ENCODE measurements at regions not wholly inside any gene's neighbourhood (a gene's known extent, or its start where the extent isn't known, plus 50 kb on each side); places are given as distances from the start of the nearest gene placed in this dataset.

DNA sequence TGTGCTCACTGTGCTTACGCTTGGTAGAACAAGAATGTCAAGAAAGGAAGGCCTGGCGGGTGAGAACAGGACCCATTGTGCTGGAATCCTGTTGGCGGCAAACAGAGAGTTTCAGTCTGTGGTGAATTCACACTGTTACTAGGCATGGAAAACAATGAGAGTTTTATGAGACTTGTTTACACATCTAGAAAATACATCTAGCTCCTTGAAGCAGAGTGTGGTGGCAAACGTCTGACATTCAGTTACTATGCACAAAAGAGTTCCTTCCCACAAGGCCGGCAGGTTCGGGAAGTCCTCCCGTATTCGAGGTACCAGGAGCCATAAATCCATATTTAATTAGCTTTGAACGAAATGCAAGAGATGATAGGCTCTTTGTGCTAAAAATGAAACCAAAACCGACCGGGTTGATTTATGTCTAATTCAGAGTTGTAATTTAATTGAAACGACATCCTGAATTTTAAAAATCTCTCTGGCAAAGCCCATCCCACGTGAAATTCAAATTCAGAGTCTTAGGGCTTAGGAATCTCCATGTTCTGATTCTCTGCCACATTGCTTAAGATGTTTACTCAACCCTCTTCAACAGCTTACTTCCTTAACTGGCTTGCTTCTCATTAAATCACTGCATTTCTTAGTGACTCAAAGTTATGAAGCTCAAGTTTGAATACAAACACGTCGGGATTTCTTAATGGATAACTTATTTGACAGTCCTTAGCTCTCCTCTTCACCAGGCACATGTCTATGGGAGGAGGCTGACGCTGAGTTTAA, 299.9 kb upstream of the PITRM1 start (continued):
- TF ChIP-seq, protein P1, sequence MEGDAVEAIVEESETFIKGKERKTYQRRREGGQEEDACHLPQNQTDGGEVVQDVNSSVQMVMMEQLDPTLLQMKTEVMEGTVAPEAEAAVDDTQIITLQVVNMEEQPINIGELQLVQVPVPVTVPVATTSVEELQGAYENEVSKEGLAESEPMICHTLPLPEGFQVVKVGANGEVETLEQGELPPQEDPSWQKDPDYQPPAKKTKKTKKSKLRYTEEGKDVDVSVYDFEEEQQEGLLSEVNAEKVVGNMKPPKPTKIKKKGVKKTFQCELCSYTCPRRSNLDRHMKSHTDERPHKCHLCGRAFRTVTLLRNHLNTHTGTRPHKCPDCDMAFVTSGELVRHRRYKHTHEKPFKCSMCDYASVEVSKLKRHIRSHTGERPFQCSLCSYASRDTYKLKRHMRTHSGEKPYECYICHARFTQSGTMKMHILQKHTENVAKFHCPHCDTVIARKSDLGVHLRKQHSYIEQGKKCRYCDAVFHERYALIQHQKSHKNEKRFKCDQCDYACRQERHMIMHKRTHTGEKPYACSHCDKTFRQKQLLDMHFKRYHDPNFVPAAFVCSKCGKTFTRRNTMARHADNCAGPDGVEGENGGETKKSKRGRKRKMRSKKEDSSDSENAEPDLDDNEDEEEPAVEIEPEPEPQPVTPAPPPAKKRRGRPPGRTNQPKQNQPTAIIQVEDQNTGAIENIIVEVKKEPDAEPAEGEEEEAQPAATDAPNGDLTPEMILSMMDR (IDR thresholded peaks at IDR 0.05), result no peak
- TF ChIP-seq RXRA (IDR thresholded peaks at IDR 0.05; ENCODE audit: borderline replicate concordance, low read depth) (no peak), FOSL2 (IDR thresholded peaks at IDR 0.05; ENCODE audit: borderline replicate concordance, low read depth) (no peak), SMC3 (IDR thresholded peaks at IDR 0.05; ENCODE audit: low read depth, low read length) (no peak), CHD2 (IDR thresholded peaks at IDR 0.05; ENCODE audit: low read length, partially characterized antibody) (no peak), NRF1 (IDR thresholded peaks at IDR 0.05; ENCODE audit: low read depth, low read length) (no peak), POLR2AphosphoS5 (IDR thresholded peaks at IDR 0.05; ENCODE audit: low read depth, low read length) (no peak), FOXJ3 (CRISPR knock-in tag; IDR thresholded peaks at IDR 0.05) (no peak), YY1 (IDR thresholded peaks at IDR 0.05; ENCODE audit: low read depth) (no peak), GABPA (IDR thresholded peaks at IDR 0.05; ENCODE audit: low read depth) (no peak), GATA2 (CRISPR knock-in tag; IDR thresholded peaks at IDR 0.05) (no peak)
- TF ChIP-seq, protein P2, sequence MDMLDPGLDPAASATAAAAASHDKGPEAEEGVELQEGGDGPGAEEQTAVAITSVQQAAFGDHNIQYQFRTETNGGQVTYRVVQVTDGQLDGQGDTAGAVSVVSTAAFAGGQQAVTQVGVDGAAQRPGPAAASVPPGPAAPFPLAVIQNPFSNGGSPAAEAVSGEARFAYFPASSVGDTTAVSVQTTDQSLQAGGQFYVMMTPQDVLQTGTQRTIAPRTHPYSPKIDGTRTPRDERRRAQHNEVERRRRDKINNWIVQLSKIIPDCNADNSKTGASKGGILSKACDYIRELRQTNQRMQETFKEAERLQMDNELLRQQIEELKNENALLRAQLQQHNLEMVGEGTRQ (IDR thresholded peaks at IDR 0.05; ENCODE audit: borderline replicate concordance, low read depth, low read length), result no peak

DNA sequence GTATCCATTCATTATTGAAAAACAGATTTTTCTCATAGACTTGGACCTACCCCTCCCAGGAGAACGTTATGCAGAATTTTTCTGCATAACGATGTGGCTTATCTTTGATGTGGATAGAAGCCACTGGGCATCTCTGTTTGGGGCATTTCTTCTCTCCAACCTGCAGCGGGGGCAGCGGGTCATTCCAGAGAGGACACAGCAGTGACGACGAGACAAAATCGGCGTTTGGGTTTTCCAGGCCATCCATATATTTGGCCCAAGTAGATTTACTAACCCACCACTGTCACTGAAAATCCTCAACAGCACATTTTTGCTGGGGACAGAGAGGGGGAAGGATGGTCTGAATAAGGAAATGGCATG, 299.3 kb upstream of the PITRM1 start:
- H3K79me2 ChIP-seq (ENCODE audit: insufficient read depth), result no peaks in the 10 kb centered on the region
- H3K4me2 ChIP-seq, result no peak overlapping the region; the same call in 1 of the 2 replicates
- DNase-seq, result no peak
- peaks cover 31% of the 10 kb centered on the region for H3F3A ChIP-seq (replicated peaks; ENCODE audit: insufficient read depth)
- no peak overlapping the region for H3K9ac ChIP-seq
- POLR2A ChIA-PET, result no interaction called here
- no peaks in the 10 kb centered on the region for H3K27me3 ChIP-seq (ENCODE audit: insufficient read depth)
- no peak overlapping the region for H3K4me3 ChIP-seq (ENCODE audit: low read depth in 2 of 2, low read length in 1 of 2)
- H3K9me3 ChIP-seq, result no peaks in the 10 kb centered on the region
- WGBS (ENCODE audit: low lambda C conversion rate), result 95% methylated on average over 8 of the region's 8 CpGs
- no peaks in the 10 kb centered on the region for H4K20me1 ChIP-seq (ENCODE audit: insufficient read depth)
- CTCF ChIA-PET, result no interaction called here
- H3K27ac ChIP-seq (ENCODE audit: low read depth in 2 of 2, low read length in 1 of 2), result no peak overlapping the region
- no peaks in the 10 kb centered on the region for H3K36me3 ChIP-seq (replicated peaks in 1 of 2; ENCODE audit: control insufficient read depth in 1 of 2, insufficient read depth in 2 of 2, low read length in 1 of 2)
- H2AFZ ChIP-seq (ENCODE audit: low read depth), result no peak overlapping the region; the same call in 1 of the 2 replicates
- no peaks in the 10 kb centered on the region for H3K9me2 ChIP-seq
- H3K4me1 ChIP-seq (ENCODE audit: control insufficient read depth in 1 of 2, insufficient read depth in 2 of 2, low read depth in 1 of 2, low read length in 1 of 2), result peaks cover 2 to 26% of the 10 kb centered on the region in 2 experiments; a peak in 3 of 4 replicates
- TF ChIP-seq, protein P2 (IDR thresholded peaks at IDR 0.05; ENCODE audit: borderline replicate concordance, low read depth, low read length), result no peak
- no peak for TF ChIP-seq EZH2phosphoT487 (IDR thresholded peaks at IDR 0.05; ENCODE audit: borderline replicate concordance, low read depth)
- no peak for TF ChIP-seq TCF12 (IDR thresholded peaks at IDR 0.05)
- TF ChIP-seq, protein P3, sequence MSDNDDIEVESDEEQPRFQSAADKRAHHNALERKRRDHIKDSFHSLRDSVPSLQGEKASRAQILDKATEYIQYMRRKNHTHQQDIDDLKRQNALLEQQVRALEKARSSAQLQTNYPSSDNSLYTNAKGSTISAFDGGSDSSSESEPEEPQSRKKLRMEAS (IDR thresholded peaks at IDR 0.05; ENCODE audit: low read depth), result no peak
- no peak for TF ChIP-seq FOXJ3 (CRISPR knock-in tag; IDR thresholded peaks at IDR 0.05)
- no peak for TF ChIP-seq MXI1 (IDR thresholded peaks at IDR 0.05; ENCODE audit: low read depth, low read length)
- TF ChIP-seq JUND (IDR thresholded peaks at IDR 0.05), result no peak
- no peak for TF ChIP-seq SMC3 (IDR thresholded peaks at IDR 0.05; ENCODE audit: low read depth, low read length)
- no peak for TF ChIP-seq YY1 (IDR thresholded peaks at IDR 0.05; ENCODE audit: low read depth)
- TF ChIP-seq SIN3A (IDR thresholded peaks at IDR 0.05; ENCODE audit: borderline replicate concordance, low read depth, low read length), result no peak
- TF ChIP-seq RXRA (IDR thresholded peaks at IDR 0.05; ENCODE audit: borderline replicate concordance, low read depth), result no peak
- no peak for TF ChIP-seq NFIC (IDR thresholded peaks at IDR 0.05; ENCODE audit: borderline replicate concordance)
- TF ChIP-seq FOXM1 (IDR thresholded peaks at IDR 0.05; ENCODE audit: low read depth), result no peak
- TF ChIP-seq, protein P1 (IDR thresholded peaks at IDR 0.05), result no peak

Measured in SK-N-SH (cell line).